ENCODE measurements at regions not wholly inside any gene's neighbourhood (a gene's known extent, or its start where the extent isn't known, plus 50 kb on each side); places are given as distances from the start of the nearest gene placed in this dataset.
"Not testable (repeated sequence)": the region's sequence is repeated elsewhere in the genome, so short reads cannot be mapped to it uniquely, and the experiment has no call there.

DNA sequence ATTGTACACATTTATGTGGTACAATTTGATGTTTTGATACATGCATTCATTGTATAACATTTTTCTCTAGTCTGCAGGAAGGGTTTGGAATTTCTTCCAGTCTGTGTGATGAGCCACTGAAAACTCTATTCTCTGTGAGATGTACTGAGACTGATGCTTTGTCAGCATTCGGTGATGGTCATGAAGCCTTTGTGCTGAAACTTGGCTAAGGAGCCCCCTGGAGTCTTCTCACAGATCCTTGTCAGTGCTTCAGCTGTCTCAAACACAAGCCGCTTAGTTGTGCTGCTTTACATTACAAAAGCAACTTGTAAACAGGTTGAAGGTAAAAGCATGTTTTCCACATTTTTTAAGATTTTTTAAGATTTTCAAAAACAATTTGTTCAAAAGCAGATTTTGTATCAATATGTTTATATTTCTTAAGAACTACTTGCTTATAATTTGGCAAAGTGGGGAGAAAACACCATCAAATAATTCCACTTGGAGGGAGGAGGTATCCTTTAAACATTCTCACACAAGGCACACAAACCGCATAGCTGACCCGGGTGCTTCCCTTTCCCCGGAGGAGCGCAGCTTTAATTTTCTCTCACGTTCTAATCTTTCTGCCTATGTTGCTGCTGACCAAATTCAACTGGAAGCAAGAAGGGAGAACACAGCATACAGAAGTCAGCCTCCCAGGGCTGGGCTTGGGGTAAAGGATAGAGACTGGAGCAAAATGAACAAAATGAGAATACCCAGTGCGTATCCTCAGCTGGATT is 249.8 kb upstream of the VSTM2A start:
- no peak for DNase-seq (ENCODE audit: insufficient read length, low spot score)

DNA sequence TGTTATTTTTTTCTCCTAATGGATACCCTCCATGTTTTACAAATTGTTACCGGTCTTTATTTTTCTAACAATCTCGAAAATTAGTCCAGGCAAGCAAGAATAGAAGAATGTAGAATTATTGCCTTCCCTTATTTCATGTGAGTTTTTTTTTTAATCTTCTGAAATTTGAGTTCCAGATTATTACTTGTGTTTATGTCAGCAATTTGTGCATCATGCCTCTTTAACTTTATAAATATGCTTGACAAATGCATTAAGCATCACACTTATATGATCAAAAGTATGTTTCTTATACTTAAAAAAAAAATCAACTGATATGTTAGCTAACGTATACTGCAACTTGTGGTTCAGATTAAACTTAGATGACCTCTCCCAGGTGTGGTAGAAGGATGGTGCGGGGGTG is 242.7 kb upstream of the VSTM2A start:
- no peak for FAIRE-seq

More for the DNA sequence above, 249.8 kb upstream of the VSTM2A start:
- FAIRE-seq, result no peak
- TF ChIP-seq POLR2AphosphoS5 (IDR thresholded peaks at IDR 0.05; ENCODE audit: low read depth, low read length) (no peak), TAF1 (IDR thresholded peaks at IDR 0.05; ENCODE audit: low read depth, low read length) (no peak), POU2F2 (IDR thresholded peaks at IDR 0.05; ENCODE audit: low read depth, low read length) (no peak), SPI1 (IDR thresholded peaks at IDR 0.05; ENCODE audit: low read depth, low read length) (no peak), PAX5 (IDR thresholded peaks at IDR 0.05; ENCODE audit: insufficient read depth, low read length, severe bottlenecking) (no peak), POLR2A (IDR thresholded peaks at IDR 0.05; ENCODE audit: low read depth, low read length) (no peak)

DNA sequence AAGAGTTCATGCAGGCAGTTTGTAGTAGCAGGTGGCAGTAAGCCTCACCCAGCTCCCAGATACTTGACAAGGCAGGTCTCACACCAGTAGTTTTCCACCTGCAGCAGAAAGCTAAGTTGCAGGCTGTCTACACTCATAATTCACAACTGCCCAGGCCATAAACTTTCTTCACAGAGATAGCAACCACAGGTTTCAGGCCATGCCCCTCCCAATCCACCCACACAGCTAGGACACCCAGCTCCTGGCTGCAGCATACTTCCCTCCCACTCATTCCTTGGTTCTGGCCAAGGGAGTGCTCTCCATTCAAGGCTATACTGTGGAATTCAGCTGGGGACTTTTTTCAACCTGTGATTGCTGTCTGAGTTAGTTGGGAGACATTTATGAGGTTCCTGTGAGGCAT is 226.2 kb upstream of the VSTM2A start:
- DNase-seq (ENCODE audit: insufficient read length, low spot score); FAIRE-seq: not testable (repeated sequence)

More for the DNA sequence above, 242.7 kb upstream of the VSTM2A start:
- TF ChIP-seq POLR2AphosphoS5 (IDR thresholded peaks at IDR 0.05; ENCODE audit: low read depth, low read length), result no peak
- TF ChIP-seq TAF1 (IDR thresholded peaks at IDR 0.05; ENCODE audit: low read depth, low read length), result no peak
- no peak for DNase-seq (ENCODE audit: insufficient read length, low spot score)

DNA sequence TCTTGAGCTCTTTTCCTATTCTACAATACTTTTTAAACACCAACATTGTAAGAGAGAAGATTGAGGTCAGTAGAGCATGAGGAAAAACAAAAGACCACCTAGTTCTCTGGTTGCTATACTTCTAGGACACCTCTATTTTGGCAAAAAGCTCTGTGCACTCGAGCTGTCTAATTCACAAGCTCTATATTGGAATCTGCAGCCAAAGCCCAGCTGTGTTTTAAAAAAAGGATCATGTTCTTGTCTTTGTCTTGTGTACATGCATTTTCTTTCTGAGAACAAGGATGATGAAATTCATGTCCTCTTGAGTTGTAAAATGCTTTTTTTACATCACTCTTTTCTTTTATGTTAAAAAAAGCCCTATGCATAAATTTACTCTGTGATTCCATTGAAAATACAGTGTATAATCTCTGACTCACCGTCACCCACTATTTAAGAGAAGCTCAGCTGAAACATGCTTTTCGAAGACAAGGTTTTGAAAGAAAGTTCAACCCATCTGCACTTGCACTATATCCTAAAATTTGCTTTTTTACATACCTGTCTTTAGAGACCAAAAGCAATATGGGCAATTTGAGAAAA is 215.5 kb upstream of the VSTM2A start:
- FAIRE-seq (no peak), DNase-seq (ENCODE audit: insufficient read length, low spot score) (no peak)
- no peak for TF ChIP-seq SPI1 (IDR thresholded peaks at IDR 0.05; ENCODE audit: low read depth, low read length)
- no peak for TF ChIP-seq PAX5 (IDR thresholded peaks at IDR 0.05; ENCODE audit: insufficient read depth, low read length, severe bottlenecking)

DNA sequence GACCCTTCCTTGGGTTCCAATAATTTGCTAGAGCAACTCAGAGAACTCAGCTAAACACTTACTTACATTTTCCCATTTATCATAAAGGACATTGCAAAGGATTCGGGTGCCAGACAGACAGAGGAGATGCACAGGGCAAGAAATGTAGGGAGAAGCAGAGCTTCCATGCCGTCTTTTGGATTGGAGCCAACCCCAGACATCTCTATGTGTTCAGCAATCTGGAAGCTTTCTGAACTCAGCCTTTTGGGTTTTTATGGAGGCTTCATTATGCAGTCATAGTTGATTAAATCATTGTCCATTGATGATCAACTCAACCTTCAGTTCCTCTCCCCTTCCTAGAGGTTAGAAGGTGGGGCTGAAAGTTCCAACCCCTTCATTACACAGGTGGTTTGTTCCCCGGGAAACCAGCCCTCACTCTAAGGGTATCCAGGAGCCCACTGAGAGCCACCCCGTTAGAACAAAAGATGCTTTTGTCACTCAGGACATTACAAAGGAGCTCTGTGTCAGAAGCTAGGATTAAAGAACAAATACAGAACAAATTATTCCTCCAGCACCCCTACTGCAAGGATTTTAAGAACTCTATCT is 211.9 kb upstream of the VSTM2A start:
- TF ChIP-seq SPI1 (IDR thresholded peaks at IDR 0.05; ENCODE audit: low read depth, low read length) (no peak), POU2F2 (IDR thresholded peaks at IDR 0.05; ENCODE audit: low read depth, low read length) (no peak), POLR2A (IDR thresholded peaks at IDR 0.05; ENCODE audit: low read depth, low read length) (no peak)
- DNase-seq (ENCODE audit: insufficient read length, low spot score) (no peak), FAIRE-seq (no peak)

DNA sequence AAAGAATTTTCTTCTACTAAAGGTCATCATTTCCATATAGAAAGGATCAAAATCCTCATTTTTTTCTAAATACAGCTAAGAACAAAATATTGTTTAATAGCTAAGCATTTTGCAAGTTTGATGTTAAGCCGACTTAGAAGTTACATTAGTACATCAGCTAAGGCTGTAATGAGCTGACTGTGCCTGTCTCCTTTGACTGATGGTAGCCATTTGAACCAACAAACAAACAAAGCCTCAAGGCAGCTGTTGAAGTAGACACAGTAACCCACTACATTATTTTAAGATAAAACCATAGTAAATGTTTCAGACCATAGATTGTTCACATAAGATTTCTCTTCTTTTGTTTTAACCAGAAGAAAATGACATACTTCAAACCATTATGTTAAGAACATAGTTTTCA is 210.9 kb upstream of the VSTM2A start:
- no peak for TF ChIP-seq POLR2AphosphoS5 (IDR thresholded peaks at IDR 0.05; ENCODE audit: low read depth, low read length)
- no peak for TF ChIP-seq PAX5 (IDR thresholded peaks at IDR 0.05; ENCODE audit: insufficient read depth, low read length, severe bottlenecking)
- TF ChIP-seq POU2F2 (IDR thresholded peaks at IDR 0.05; ENCODE audit: low read depth, low read length), result no peak
- no peak for TF ChIP-seq SPI1 (IDR thresholded peaks at IDR 0.05; ENCODE audit: low read depth, low read length)
- TF ChIP-seq TAF1 (IDR thresholded peaks at IDR 0.05; ENCODE audit: low read depth, low read length), result no peak
- TF ChIP-seq POLR2A (IDR thresholded peaks at IDR 0.05; ENCODE audit: low read depth, low read length), result no peak
- FAIRE-seq (no peak), DNase-seq (ENCODE audit: insufficient read length, low spot score) (no peak)

DNA sequence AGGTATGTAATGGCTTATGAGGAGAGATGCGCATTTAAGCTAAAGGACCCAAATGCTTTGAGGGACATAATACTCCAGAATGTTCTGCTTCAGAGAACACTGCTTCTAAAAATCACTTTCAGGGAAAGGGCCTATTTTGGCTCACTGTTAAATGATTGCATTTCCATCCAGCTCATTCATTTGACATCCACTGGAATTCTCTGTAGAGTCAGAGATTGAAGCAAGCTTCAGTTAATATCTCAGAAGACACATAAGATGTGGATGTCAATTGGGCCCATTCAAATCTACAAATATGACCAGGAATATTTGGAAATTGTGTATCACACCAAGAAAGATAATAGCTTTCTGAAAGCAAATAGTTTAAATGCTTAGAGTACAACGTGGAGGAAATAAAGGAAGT is 209.9 kb upstream of the VSTM2A start:
- DNase-seq (ENCODE audit: insufficient read length, low spot score) (no peak), FAIRE-seq (no peak)
- no peak for TF ChIP-seq POU2F2 (IDR thresholded peaks at IDR 0.05; ENCODE audit: low read depth, low read length)
- TF ChIP-seq PAX5 (IDR thresholded peaks at IDR 0.05; ENCODE audit: insufficient read depth, low read length, severe bottlenecking), result no peak
- TF ChIP-seq POLR2AphosphoS5 (IDR thresholded peaks at IDR 0.05; ENCODE audit: low read depth, low read length), result no peak
- TF ChIP-seq POLR2A (IDR thresholded peaks at IDR 0.05; ENCODE audit: low read depth, low read length), result no peak
- no peak for TF ChIP-seq TAF1 (IDR thresholded peaks at IDR 0.05; ENCODE audit: low read depth, low read length)
- no peak for TF ChIP-seq SPI1 (IDR thresholded peaks at IDR 0.05; ENCODE audit: low read depth, low read length)

DNA sequence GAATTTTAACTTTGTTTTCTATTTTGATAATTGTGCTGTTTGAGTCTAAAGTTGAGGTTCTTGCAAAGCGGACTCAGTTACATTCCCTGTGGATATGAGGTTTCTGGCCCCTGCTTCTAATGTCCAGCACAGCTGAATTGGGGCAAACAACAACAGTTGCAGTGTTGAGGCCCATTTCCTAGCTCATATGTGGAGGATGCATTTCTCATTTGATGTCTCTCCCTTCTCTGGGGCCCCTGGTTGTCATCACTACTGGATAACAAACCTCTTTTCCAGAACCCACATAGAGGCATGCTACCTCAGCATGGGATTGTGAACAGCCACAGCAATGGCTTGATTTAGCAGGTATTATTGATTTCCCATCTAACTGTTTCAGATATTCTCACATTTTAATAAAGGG is 208.2 kb upstream of the VSTM2A start:
- DNase-seq (ENCODE audit: insufficient read length, low spot score), result no peak
- no peak for TF ChIP-seq PAX5 (IDR thresholded peaks at IDR 0.05; ENCODE audit: insufficient read depth, low read length, severe bottlenecking)
- no peak for TF ChIP-seq POU2F2 (IDR thresholded peaks at IDR 0.05; ENCODE audit: low read depth, low read length)
- TF ChIP-seq SPI1 (IDR thresholded peaks at IDR 0.05; ENCODE audit: low read depth, low read length), result no peak
- no peak for TF ChIP-seq POLR2A (IDR thresholded peaks at IDR 0.05; ENCODE audit: low read depth, low read length)
- no peak for TF ChIP-seq POLR2AphosphoS5 (IDR thresholded peaks at IDR 0.05; ENCODE audit: low read depth, low read length)
- TF ChIP-seq TAF1 (IDR thresholded peaks at IDR 0.05; ENCODE audit: low read depth, low read length), result no peak
- no peak for FAIRE-seq

DNA sequence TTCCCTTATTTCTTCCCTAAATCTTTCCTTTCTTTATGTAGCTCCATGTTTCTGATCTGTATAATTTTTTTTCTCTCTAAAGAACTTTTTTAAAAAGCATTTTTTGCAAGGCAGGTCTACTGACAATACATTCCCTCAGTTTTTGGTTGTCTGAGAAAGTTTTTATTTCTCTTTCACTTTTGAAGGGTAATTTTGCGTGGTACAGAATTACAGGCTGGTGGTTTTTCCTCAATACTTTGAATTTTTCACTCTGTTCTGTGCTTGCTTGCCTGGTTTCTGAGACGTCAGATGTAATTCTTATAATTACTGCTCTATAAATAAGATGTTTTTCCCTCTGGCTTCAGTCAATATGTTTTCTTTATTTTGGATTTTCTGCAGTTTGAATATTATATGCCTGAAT is 205.4 kb upstream of the VSTM2A start:
- no peak for DNase-seq (ENCODE audit: insufficient read length, low spot score)
- no peak for TF ChIP-seq POLR2A (IDR thresholded peaks at IDR 0.05; ENCODE audit: low read depth, low read length)
- no peak for TF ChIP-seq PAX5 (IDR thresholded peaks at IDR 0.05; ENCODE audit: insufficient read depth, low read length, severe bottlenecking)
- TF ChIP-seq TAF1 (IDR thresholded peaks at IDR 0.05; ENCODE audit: low read depth, low read length), result no peak
- TF ChIP-seq SPI1 (IDR thresholded peaks at IDR 0.05; ENCODE audit: low read depth, low read length), result no peak
- no peak for TF ChIP-seq POLR2AphosphoS5 (IDR thresholded peaks at IDR 0.05; ENCODE audit: low read depth, low read length)
- no peak for TF ChIP-seq POU2F2 (IDR thresholded peaks at IDR 0.05; ENCODE audit: low read depth, low read length)
- FAIRE-seq, result no peak

DNA sequence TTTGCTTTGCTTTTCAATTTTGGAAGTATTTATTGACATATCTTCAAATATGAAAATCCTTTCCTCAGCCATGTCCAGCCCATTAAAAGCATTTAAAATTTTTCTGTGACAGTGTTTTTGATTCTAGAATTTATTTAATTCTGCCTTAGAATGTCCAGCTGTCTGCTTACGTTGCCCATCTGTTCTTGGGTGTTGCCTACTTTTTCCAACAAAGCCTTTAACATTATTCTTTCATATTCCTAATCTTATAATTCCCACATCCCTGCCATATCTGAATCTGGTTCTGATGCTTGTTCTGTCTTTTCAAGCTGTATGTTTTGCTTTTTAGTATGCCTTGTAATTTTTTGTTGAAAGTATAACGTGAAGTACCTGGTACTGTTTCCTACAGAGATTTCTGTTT is 204.7 kb upstream of the VSTM2A start:
- no peak for FAIRE-seq
- DNase-seq (ENCODE audit: insufficient read length, low spot score), result no peak
- TF ChIP-seq SPI1 (IDR thresholded peaks at IDR 0.05; ENCODE audit: low read depth, low read length) (no peak), POU2F2 (IDR thresholded peaks at IDR 0.05; ENCODE audit: low read depth, low read length) (no peak), TAF1 (IDR thresholded peaks at IDR 0.05; ENCODE audit: low read depth, low read length) (no peak), PAX5 (IDR thresholded peaks at IDR 0.05; ENCODE audit: insufficient read depth, low read length, severe bottlenecking) (no peak)
